ENCODE measurements at regions not wholly inside any gene's neighbourhood (a gene's known extent, or its start where the extent isn't known, plus 50 kb on each side); places are given as distances from the start of the nearest gene placed in this dataset.

GRCh38 chr5:42887097-42887496 lies 75.4 kb upstream of the SELENOP start:
- H3K4me1 Mint-ChIP-seq: no peaks in the 10 kb centered on the region
- H3K27ac Mint-ChIP-seq: no peak overlapping the region
- no peaks in the 10 kb centered on the region for H3K36me3 Mint-ChIP-seq
- POLR2A ChIA-PET: no interaction called here
- H3K27me3 Mint-ChIP-seq: peaks cover 5 to 10% (median 6%) of the 10 kb centered on the region in 5 donors
- H3K9me3 Mint-ChIP-seq: no peaks in the 10 kb centered on the region
- H3K4me3 Mint-ChIP-seq: no peak overlapping the region
- no peak for ATAC-seq
- no peak for DNase-seq

DNA sequence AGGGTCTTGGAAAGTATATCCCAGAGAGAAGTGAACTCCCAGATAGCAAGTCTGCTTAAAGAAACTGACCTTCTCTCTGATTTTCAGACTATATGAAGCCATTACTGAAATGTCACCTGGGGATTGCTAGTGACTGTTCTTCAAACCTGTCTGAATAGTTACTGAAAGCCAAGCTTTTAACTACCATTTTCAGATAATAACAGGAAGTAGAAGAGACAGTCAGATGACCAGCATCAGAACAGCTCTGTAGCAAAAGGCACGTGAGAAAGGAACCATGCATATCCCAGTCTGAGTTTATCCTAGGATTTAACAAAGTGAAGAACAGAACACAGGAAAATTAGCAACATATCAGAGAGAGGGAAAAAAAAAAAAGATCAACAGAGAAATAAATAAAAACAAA lies 74.9 kb upstream of the SELENOP start:
- ATAC-seq (no peak), DNase-seq (no peak)
- Mint-ChIP-seq H3K27ac (no peak overlapping the region), H3K36me3 (no peaks in the 10 kb centered on the region), H3K27me3 (peaks cover 5 to 10% (median 6%) of the 10 kb centered on the region in 5 donors), H3K9me3 (no peaks in the 10 kb centered on the region), H3K4me3 (no peak overlapping the region), H3K4me1 (no peaks in the 10 kb centered on the region)
- POLR2A ChIA-PET: no interaction called here

GRCh38 chr5:42884326-42884725 lies 72.6 kb upstream of the SELENOP start:
- Mint-ChIP-seq H3K9me3 (no peaks in the 10 kb centered on the region), H3K4me3 (no peak overlapping the region), H3K27ac (no peak overlapping the region), H3K27me3 (peaks cover 5 to 10% (median 6%) of the 10 kb centered on the region in 5 donors), H3K36me3 (no peaks in the 10 kb centered on the region), H3K4me1 (no peaks in the 10 kb centered on the region)
- ATAC-seq (no peak), DNase-seq (no peak)
- POLR2A ChIA-PET: no interaction called here

GRCh38 chr5:42881416-42882117 lies 69.9 kb upstream of the SELENOP start:
- Mint-ChIP-seq H3K9me3 (no peaks in the 10 kb centered on the region), H3K4me3 (no peak overlapping the region), H3K4me1 (peaks cover 0 to 2% (median 0%) of the 10 kb centered on the region in 4 donors), H3K36me3 (no peaks in the 10 kb centered on the region), H3K27ac (no peak overlapping the region), H3K27me3 (no peaks in the 10 kb centered on the region)
- ATAC-seq: no peak
- POLR2A ChIA-PET: no interaction called here
- no peak for DNase-seq

GRCh38 chr5:42880496-42881150 lies 68.9 kb upstream of the SELENOP start:
- Mint-ChIP-seq H3K36me3 (no peaks in the 10 kb centered on the region), H3K4me3 (no peak overlapping the region), H3K27me3 (no peaks in the 10 kb centered on the region), H3K27ac (no peak overlapping the region), H3K4me1 (peaks cover 0 to 12% (median under 1%) of the 10 kb centered on the region in 4 donors), H3K9me3 (no peaks in the 10 kb centered on the region)
- POLR2A ChIA-PET: no interaction called here
- DNase-seq (no peak), ATAC-seq (no peak)

DNA sequence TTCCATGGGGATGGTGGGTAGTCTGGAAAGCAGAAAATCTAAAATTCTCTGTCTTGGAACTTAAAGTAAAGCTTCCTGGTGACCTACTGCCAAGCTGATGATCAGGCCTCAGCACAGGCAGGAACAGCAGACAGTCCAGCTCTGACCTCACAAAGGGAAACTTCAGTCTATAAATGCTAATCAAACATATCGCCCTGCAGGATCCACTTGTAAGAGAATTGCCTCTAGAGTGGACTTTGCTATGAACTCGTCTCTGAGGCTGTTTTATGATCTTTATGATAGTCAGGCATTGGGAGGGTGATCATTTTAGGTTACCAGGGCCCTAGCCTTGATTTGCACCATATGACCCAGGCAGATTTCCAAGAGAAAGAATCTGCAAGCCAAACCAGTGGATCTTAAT lies 67.6 kb upstream of the SELENOP start:
- no peaks in the 10 kb centered on the region for H3K27me3 Mint-ChIP-seq
- POLR2A ChIA-PET: no interaction called here
- peaks cover 0 to 14% (median 2%) of the 10 kb centered on the region in 4 donors for H3K4me1 Mint-ChIP-seq
- DNase-seq (no peak), ATAC-seq (no peak)
- H3K36me3 Mint-ChIP-seq: no peaks in the 10 kb centered on the region
- H3K4me3 Mint-ChIP-seq: no peak overlapping the region
- no peak overlapping the region for H3K27ac Mint-ChIP-seq
- no peaks in the 10 kb centered on the region for H3K9me3 Mint-ChIP-seq

- H3K36me3 Mint-ChIP-seq: no peaks in the 10 kb centered on the region
- POLR2A ChIA-PET: no interaction called here
- no peak for DNase-seq
- H3K27me3 Mint-ChIP-seq: peaks cover 0 to 4% (median 3%) of the 10 kb centered on the region in 5 donors
- H3K4me1 Mint-ChIP-seq: peaks cover 0 to 14% (median 2%) of the 10 kb centered on the region in 4 donors
- no peak overlapping the region for H3K27ac Mint-ChIP-seq
- H3K4me3 Mint-ChIP-seq: no peak overlapping the region
- ATAC-seq: no peak
- no peaks in the 10 kb centered on the region for H3K9me3 Mint-ChIP-seq
Measured at GRCh38 chr5:42878550-42878949, 66.9 kb upstream of the SELENOP start.

DNA sequence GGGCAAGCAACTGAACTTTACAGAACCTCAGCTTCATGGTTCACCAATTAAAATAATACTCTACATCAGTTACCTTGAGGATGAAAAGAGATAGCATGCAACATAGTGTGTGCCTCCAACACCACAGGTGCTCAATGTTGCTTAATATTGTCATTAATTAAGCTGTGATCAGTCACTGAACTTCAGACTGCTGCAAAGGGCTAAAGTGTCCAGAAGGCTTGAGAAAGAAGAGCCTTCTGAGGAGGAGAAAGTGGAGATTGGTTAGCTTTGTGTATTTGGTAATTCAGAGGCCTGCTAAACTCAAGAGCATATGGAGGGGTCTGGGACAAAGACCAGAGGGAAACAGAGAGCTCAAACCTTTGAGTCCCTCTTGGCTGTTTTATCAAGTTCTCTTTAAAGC lies 66.3 kb upstream of the SELENOP start:
- ATAC-seq (no peak), DNase-seq (no peak)
- Mint-ChIP-seq H3K27me3 (peaks cover 0 to 8% (median 4%) of the 10 kb centered on the region in 5 donors), H3K27ac (peak overlapping the region in 1 of 10 donors; percentile 61), H3K36me3 (no peaks in the 10 kb centered on the region), H3K4me3 (no peak overlapping the region), H3K9me3 (no peaks in the 10 kb centered on the region), H3K4me1 (peaks cover 0 to 14% (median 3%) of the 10 kb centered on the region in 4 donors)
- POLR2A ChIA-PET: no interaction called here

- Mint-ChIP-seq H3K27ac (peak overlapping the region in 1 of 10 donors; percentile 10), H3K4me3 (no peak overlapping the region), H3K27me3 (peaks cover 0 to 9% (median 4%) of the 10 kb centered on the region in 5 donors), H3K36me3 (no peaks in the 10 kb centered on the region), H3K9me3 (no peaks in the 10 kb centered on the region), H3K4me1 (peaks cover 0 to 14% (median 4%) of the 10 kb centered on the region in 4 donors)
- DNase-seq (no peak), ATAC-seq (no peak)
- POLR2A ChIA-PET: interaction anchor here (0.5 kb wide), 1 partner anchor 306 kb away, joined by 5 read pairs; no protein-coding TSS in a partner anchor
Measured at GRCh38 chr5:42877431-42877830, 65.7 kb upstream of the SELENOP start.

DNA sequence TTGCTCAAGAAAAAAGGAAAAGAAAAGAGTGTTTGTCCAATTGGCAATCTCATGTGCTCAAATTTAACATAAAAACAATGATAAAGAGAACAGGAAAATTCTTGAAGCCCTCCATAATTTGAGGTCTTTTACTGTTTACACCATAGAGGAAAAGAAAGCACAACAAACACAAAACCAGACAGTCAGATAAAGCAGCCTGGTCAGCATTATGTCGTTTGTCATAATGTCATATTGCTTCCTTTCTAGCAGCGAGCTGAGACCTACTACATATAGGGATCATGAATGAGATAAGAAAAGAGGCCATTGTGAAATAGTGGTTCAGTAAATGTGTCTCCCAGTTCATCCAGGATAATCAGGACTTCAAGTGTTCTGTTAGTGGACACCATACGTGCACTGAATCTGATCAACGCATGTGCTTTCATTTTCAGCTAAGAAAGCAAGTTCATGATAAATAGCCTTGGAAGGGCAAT lies 64.7 kb upstream of the SELENOP start:
- ATAC-seq: no peak
- Mint-ChIP-seq H3K27ac (no peak overlapping the region), H3K4me1 (peaks cover 0 to 14% (median 4%) of the 10 kb centered on the region in 4 donors), H3K36me3 (peaks cover 0 to 5% (median 0%) of the 10 kb centered on the region in 3 donors), H3K27me3 (peaks cover 0 to 9% (median 4%) of the 10 kb centered on the region in 5 donors), H3K9me3 (no peaks in the 10 kb centered on the region), H3K4me3 (peak overlapping the region in 2 of 10 donors; percentile 29 to 36)
- POLR2A ChIA-PET: no interaction called here
- no peak for DNase-seq

DNA sequence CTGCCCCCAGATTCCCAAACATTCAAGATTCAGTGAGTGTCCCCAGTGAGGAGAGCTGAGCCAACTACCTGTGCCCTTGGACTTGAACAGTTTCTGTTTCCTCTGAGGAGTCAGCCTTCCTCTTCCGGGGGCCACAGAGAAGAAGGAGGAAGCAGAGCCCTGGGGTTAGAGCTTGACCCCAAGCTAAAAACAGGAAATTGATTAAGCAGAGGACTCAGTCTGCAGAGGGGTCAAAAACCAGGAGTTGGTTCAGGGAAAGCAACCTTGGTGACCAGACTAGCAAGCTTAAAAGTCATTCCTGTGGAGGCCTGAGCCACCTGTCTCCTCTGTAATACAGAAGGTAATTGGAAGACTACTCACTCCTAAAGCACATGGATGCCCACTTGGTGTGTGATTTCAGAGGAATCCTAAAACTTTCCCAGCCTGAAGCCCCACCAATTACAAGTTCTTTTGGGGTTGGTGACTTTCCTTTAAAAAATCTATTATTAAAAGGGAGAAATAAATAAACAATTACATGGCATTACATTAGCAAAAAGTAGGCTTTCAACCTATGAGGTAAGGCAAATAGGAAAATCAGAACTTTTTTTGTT lies 64.2 kb upstream of the SELENOP start:
- Mint-ChIP-seq H3K4me3 (peak overlapping the region in 1 of 10 donors; percentile 15), H3K4me1 (peaks cover 0 to 14% (median 4%) of the 10 kb centered on the region in 4 donors), H3K36me3 (peaks cover 0 to 7% (median 0%) of the 10 kb centered on the region in 3 donors), H3K9me3 (no peaks in the 10 kb centered on the region), H3K27ac (peak overlapping the region in 2 of 10 donors; percentile 2 to 16), H3K27me3 (peaks cover 0 to 10% (median 4%) of the 10 kb centered on the region in 5 donors)
- DNase-seq (no peak), ATAC-seq (no peak)
- POLR2A ChIA-PET: no interaction called here

- Mint-ChIP-seq H3K36me3 (peaks cover 0 to 7% (median 0%) of the 10 kb centered on the region in 3 donors), H3K4me1 (peaks cover 0 to 14% (median 4%) of the 10 kb centered on the region in 4 donors), H3K4me3 (no peak overlapping the region), H3K27me3 (peaks cover 4 to 14% (median 9%) of the 10 kb centered on the region in 5 donors), H3K27ac (no peak overlapping the region), H3K9me3 (peaks cover 0 to 1% (median 0%) of the 10 kb centered on the region in 9 donors)
- DNase-seq: no peak
- POLR2A ChIA-PET: no interaction called here
- ATAC-seq: no peak
Measured at GRCh38 chr5:42875211-42875610, 63.5 kb upstream of the SELENOP start.

DNA sequence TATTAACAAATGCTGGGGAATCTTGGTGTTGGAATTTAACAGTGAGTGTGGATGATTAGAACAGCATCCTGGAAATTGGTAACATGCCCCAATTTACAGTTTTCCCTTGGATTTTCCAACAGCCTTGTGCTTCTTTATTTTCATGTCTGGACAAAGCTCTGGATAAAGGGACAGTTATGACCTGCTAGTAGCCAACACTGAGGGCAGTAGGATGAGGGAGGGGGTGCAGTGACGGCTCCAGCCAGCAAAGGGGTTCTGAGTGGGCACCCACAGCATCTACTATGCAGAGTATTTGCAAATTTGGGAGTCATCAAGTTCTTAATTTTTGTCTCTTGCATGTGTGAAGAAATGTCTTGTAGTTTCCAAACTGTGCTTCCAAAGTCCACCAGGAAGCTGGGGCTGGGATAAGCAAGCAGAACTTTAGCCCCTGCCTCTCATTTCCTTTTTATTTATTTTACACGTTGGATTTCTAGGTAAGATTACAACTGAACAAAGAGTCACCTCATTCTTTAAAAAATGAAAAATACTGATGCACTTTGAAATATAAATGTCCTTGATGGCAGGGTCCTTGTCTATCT lies 63.0 kb upstream of the SELENOP start:
- ATAC-seq: no peak
- DNase-seq: no peak
- POLR2A ChIA-PET: no interaction called here
- peaks cover 0 to 6% (median under 1%) of the 10 kb centered on the region in 9 donors for H3K9me3 Mint-ChIP-seq
- H3K36me3 Mint-ChIP-seq: peaks cover 0 to 12% (median under 1%) of the 10 kb centered on the region in 3 donors
- no peak overlapping the region for H3K4me3 Mint-ChIP-seq
- H3K27ac Mint-ChIP-seq: no peak overlapping the region
- peaks cover 0 to 14% (median 4%) of the 10 kb centered on the region in 4 donors for H3K4me1 Mint-ChIP-seq
- H3K27me3 Mint-ChIP-seq: peaks cover 4 to 16% (median 12%) of the 10 kb centered on the region in 5 donors
